GDM1 (cell line): ENCODE measurements at regions not wholly inside any gene's neighbourhood (a gene's known extent, or its start where the extent isn't known, plus 50 kb on each side); places are given as distances from the start of the nearest gene placed in this dataset.

Experiments used
- DNase-seq: peaks from one replicate; lab custom pipeline; 2025; lab: John Stamatoyannopoulos, UW

DNA sequence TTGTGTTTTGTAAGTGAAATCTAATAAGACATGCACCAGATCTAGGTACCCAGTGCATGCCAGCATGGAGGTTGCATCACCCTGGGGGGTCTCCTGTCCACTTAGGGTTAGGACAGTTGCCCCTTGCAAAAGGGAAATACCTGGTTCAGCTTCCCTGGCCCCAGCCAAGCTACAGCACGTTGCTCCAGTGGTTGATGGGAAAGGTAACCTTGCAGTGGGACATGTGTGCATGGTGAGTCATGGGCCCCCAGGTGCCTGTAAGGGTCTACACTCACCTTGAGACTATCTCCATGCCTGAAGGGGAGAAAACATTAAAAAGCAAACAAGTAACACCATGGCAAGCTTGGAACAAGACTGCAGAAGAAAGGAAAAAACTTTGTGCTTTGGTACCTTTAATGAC, 143.9 kb downstream of the LSM5 start:
- DNase-seq = no peak

DNA sequence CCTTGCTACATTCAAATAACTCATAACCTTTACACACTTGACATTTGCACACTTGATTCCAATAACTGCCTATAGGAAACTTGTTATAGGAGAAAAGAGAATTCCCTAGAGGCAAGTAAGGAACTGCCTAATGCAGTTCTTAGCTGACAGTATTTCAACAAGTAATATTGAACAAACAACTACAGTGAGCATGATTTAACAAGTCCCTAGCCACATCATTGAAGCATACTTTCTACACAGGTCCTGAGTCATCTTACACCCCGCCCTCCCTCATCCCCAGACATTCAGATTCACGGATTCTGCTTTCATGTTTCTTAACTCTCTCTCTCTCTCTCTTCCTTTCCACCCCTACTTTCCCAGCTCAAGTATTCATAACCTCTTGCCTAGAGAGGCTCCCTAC, 153.5 kb downstream of the LSM5 start:
- DNase-seq = no peak

DNA sequence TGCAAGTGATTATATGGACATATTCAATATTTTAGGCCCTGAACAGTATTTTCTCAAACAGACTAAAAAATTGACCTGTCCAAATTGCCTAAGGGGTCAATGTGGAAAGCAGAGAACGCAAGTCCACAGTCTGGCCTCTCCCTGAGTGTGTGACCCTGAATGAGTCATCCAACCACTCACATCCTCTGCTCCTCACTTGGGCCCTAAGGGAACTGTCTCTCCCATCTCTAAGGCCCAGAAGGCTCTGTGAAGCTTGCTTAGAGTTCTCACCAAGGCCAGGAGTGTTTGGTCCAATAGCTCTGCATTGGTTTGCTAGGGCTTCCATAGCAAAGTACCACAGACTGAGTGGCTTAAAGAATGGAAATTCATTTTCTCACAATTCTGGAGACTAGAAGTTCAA, 155.1 kb downstream of the LSM5 start:
- DNase-seq = no peak

DNA sequence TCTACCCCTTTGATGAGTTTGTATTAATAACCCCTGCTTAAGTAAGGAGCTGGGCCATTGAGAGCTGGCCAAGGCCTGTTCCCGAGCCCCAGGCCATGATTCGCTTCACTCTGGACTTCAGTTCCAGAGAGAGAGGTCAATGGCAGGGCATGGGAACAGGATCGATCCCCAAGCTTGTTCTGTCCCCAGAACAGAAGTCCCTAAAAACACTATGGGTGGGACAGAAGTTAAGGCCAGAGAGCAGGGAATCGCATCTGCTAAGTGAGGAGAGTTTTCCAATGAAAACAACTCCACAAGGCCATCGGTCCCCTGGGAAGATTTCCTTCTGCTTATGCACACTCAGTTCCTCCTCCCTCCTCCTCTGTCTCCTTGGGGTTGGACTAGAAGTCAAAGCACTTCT, 159.6 kb downstream of the LSM5 start:
- DNase-seq = no peak

DNA sequence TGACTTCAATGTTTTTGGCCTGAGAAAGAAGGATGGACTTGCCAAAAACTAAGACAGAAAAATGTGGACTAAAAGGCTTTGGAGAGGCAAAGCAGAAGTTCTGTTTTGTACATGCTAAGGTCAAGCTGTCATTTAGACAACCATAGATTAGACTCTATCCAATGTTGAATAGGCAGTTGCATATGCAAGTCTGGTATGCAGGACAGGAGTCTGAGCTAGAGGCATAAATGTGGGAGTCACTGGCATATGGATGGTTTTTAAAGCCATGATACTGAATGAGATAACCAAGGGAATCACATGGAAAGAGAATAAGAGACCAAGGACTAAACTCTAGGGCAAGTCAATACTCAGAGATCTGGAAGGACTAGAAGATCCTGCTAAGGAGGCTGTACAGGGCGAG, 164.1 kb downstream of the LSM5 start:
- no peak for DNase-seq

DNA sequence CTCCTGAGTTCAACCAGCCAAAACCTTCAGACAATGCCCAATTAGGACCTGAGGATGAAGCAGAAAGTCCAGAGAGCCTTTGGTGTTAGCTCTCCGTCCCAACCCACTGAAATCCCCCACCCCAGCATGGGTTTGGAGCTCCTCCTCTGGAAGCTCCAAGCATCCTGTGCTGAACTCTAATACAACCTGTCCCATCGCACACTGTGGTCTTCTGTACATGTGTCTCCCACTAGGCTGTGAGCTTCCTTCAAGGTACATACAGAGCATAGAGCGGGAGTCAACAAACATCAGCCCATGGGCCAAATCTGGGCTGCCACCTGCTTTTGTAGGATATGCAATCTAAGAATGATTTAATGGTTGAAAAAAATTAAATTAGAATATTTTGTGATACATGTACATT, 166.5 kb downstream of the LSM5 start:
- no peak for DNase-seq

DNA sequence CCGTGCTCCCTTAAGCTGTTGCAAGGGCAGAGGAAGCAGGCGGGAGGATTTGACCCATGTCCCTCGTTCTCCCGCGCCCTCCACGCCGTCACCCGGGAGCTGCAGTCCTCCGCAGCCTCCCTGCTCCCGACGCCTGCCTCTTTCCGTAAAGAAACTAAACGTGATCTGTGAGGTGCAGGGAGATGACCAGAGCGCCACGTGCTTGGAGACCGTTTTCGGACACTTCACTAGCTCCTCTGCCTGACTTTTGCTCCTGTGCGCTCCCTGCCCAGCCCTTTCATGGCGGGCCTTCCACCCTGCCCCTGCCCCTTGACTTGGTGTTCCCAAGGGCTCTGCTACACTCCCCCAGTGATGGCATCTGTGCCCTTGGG, 171.2 kb downstream of the LSM5 start:
- no peak for DNase-seq

DNA sequence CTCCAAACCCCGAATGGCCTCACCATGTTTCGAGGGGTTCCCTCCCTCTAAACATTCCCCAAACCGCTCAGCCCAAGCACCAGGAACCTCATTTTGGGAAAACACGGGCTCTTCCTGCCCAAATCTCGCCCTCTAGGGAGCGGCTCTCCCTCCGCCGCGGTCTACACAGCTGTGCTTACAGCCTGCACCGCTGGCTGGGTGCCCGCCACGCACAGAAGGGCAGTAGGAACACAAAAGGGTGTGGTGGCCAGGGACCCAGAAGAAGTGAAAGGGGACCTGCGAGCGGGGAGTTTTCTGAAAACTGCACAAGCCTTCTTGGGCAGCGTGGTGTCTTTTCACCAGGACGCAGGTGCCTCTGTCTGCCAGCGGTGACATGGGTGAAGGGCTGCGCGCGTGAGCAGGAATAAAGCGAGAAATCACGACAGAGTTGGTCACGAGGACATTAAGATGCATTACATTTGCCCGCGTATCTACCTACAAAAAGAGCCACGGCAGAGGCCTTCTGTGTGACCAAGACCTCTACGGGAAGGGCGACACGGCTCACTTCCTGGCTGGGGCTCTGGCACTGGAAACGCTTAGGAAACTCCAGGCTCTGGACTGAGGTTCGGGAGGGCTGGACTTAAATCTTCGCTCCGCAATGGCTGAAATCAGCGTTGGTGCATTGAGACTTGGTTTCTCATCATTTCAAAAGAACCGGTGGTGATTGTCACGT, 171.7 kb downstream of the LSM5 start:
- no peak for DNase-seq

DNA sequence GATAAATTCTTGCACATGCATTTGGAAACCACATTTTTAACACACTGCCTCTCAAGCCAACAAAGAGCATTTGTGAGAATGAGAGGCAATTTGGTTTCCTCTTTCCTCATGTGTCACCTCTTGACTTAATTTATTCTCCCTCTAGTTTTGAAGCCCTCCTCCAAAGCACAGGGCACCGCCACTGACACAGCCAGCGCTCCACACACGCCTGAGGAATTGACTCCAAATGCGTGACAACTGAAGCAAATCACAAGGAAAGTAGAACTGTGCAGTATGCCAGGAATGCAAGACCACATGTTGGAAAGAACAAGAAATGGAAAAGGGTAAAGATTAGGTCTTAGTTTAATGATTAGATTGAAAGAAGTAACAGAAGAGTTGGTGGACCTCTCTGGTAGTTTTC, 173.3 kb downstream of the LSM5 start:
- no peak for DNase-seq

DNA sequence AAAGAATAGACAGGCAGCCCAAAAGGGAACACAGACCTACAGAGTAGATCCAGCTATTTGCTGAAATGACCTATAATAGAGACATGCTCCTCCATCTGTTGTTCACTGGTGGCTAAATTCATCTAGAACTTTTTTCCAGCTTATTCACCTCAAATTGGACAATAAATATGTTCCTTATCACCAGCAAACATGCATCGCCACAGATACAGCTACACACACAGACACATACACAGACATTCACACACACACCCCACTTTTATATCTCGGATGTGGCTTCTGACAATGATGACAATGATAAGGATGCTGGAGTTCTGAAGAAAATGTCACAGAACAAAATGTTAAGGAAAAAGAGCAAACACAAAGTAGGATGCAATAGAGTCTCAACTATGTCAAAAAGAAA, 175.4 kb downstream of the LSM5 start:
- DNase-seq = no peak

DNA sequence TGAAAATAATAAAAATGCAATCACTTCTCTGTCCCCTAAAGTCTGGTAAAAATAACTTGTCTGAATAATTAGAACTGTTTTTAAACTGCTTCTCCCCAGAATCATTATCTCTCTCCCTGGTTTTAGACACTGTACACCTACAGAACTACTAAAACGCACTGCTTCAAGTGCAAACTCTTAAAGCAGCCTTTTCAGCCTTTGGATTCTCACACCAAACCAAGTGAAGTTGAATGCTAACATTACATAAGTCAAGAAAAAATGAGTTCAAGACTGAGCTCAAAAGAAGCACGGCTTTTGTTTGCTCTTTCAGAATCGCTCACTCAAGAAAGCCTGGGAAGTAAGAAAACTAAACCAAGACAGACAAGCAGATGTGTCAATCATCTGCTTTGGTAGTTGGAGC, 188.8 kb downstream of the LSM5 start:
- no peak for DNase-seq

DNA sequence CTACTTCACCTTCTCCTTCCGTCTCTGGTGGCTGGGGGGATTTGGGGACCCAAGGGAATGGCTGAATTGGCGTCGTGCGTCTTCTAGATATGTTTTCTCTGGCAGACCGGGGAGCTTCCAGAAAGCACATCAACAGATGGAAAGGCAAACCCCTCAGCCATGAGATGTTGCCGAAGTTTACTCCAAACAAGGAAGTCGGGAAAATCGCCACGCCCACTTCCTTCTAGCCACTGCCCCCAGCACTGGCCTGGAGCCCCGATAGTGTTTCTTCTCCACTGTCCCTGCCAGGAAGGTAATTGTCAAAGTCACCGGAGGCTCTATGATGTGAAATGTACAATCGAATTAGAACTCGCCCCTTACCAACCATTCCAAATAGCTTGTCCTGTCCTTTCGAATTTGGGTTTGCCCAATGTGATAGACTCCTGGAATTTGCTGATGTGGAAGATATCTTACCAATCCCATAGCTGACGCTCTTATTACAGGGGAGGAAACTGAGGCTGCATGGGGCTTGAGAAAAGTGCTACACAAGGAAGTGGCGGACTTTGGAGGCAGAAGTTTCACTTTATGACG, 191.0 kb downstream of the LSM5 start:
- no peak for DNase-seq

DNA sequence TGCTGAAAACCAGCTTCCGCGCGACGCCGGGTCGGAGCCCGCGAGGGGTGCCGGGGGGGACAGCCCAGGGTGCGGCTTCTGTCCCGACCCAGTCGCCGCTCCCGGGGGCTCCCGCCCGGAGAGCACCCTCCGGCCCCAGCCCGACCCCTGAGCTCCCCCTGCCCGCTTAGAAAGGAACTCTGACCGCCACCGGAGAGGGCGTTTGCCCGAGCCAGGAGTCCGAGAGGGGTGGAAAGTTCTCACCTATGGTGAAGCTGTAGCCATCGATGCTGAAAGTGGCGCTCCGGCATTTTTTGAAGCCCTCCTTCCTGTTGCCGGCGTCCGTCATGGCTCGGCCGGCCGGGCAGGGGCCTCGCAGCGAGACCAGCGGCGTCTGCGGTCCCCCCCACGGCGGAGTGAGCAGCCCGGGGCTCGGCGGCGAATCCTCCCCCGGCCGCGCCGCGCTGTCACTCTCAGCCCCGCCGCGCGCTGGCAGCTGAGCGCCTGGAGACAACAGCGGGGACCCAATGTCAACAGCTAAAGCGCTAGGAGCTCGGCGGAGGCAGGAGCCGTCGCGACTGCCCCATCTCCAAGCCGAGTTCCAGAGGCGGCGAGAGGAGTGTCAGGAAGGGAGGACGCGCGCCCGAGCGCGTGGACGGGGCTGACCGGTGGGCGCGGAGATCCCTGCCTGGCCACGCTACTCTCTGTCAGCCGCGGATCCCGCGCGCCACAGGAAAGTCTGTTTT, 191.6 kb downstream of the LSM5 start:
- no peak for DNase-seq

DNA sequence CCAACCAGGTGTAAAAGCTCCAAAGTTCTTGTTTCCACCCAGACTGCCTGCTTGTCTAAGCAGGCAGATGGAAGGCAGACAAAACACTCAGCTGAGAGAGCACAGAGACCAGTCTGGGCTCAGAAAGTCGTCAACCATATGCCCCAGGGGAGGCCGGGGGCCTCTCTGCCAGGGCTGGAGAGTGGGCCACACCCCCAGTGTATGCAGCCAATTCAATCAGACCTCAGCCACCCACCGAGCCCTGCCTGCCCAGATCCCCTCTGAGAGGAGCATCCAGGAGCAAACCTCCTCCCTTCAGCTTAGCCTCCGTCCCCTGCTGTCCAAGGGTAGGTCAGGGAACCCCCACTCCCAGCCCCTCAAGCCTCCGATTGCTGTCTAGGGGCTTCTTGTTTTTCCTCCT, 196.3 kb downstream of the LSM5 start:
- no peak for DNase-seq

DNA sequence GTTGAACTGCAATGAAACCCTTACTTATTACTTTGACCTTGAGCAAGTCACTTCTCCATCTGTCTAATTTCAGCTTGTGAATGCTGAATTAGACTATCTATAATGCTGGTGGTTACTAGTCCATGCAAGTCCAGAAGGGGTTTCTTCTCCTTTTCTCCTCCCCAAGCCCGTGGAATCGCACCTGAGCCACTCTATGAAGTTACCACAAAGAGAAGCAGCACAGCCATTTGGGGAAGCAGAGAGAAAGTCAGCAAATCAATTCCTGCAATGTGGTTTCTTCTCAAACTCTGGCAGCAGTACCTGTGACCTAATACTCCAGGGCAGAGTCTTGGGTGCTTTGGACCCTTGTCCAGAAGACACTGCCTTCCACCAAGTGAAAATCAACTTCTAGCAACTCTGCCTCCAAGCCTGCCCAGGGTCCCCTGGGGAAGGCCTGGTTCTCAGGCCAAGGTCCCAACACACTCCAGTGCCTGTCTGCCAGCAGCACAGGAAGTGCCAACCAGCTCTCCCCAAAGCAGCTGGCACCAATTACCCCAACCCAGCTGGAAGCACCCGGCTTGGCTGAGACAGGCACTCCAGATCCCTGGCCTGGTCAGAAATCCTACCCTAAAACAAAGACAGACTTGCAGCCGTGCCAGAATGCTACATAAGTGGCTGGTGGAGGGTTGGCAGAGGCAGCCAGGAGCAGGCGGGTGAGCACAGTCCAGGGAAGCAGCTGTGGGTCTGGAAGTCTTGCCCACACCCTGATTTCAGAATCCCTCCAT, 200.3 kb downstream of the LSM5 start:
- no peak for DNase-seq

DNA sequence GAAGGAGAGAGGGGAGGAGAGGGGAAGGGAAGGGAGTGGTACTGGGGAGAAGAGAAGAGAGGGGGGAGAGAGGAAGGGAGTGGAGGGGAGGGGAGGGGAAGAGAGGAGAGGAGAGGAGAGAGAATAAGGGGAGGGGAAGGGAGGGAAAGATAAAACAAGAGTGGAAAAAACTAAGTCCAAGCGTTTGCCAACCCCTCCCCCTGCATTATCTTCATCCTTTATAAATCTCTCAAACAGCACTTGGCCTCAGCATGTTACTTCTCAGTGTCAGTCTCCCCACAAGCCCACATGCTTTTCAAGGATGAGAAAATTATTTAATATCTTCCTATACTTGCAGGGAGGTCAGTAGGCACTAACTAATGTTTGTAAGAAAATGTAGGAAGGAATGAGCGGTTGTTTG, 204.5 kb downstream of the LSM5 start:
- no peak for DNase-seq

DNA sequence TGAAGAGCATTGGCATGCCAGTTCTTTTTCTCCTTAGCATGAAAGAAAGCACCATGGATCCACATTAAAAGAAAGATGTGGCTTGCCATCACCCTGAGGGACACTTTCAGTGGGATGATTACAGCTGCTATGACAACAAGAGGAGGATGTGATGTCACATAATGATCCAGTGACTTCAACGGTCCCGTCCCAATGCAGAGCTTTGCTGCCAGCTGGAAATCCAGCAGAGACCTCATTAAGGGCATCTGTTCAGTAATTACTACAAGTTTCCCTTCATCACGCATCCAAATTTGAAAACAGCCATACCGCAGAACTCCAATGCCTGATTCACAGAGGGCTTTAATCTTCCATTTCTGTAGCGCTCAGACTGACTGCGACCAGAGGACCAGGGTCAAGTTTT, 206.6 kb downstream of the LSM5 start:
- no peak for DNase-seq

DNA sequence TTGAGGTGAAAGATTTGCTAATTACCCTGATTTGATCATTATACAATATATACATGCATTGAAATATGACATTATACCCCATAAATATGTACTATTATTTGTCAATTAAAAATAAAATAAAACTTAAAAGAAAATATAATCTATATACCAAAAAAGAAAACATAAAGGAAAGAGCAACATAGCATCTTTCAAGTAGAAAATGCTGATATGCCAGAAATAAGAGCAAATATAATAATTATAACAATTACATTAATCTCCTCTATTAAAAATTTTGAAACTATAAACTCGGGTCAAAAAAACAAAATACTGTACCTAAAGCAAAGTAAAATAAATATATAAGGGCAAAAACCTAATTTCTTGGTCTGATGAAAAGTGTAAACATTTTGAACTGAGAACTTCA, 209.3 kb upstream of the PDE1C start:
- DNase-seq = no peak

DNA sequence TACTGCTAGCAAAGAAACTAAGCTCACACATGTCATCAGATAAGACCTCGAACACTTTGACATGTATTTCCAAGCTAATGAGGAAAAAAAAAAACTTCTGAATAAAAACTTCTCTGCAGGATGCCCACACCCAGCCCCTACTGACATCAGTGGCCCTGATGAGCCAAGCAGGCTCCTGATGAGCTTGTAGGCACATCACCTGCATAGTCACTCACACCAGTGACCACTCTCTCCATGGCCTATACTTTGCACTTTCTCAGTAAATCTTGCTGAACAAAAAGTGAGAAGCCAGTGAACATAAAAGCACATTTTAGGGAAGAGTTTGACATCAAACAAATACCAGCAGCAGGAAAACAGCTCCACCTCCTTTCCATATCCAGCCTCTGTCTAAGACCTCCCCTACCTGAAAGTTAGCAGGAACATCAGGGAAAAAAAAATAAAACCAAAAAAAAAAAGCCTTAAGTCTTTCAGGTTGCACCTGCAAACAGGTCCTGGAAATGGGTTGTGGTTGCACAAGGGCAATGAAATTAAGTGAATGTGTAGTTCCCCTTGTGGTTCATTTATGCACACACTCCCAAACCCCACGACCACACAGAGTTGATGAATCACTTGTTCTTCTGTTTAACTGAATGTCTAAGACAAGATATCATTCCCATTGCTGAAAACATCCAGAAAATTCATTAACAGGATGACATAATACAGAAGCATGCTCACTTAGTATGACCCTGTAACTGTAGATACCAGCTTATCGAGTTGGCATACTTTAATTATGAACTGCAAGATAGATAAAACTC, 205.2 kb upstream of the PDE1C start:
- DNase-seq = no peak

DNA sequence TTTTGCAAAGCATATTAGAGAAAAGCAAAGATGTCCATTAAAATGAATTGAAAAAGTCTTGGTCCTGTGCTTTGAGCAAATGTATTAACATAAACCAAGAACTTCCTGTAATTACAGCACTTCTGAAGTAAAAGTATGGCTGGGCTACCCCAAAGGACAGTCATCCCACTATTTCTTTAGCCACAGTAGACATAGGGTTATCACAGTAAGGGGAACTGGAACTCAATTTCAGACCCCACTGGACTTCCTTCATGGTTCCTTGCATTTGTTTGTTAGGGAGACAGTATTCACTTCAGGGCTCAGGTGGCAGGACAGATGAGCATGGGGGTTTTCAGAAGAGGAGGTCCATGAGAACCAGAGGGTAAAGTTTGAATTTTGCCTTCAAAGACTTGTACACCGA, 203.1 kb upstream of the PDE1C start:
- no peak for DNase-seq

DNA sequence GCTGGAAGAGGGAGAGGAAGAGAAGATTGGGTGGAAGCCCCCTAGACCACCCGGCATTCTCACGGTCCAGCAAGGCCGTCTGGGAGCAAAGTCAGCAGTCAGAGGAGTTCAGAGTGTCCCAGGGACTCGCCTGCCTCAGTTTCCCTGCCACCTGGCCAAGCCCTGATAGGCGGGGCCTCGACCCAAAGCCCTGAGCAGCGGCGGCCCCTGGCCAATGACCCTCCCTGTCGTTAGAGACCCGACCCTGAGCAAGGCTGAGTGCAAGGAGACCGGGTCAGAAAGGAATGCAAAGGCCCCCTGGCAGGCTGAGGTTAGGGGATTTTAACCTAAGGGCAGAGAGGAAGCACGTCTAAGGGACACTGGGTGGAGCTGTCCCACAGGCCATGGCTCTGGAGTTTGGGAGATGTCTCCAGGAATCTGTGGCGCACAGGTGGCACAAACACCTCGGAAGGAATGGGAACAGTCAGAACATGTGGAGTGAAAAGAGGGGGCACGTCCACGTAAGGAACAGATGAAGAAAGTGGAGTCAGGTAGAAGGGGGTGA, 196.8 kb upstream of the PDE1C start:
- no peak for DNase-seq
